Tibial nerve (tissue), 4 donors: ENCODE measurements at regions not wholly inside any gene's neighbourhood (a gene's known extent, or its start where the extent isn't known, plus 50 kb on each side); places are given as distances from the start of the nearest gene placed in this dataset.
"Not testable (repeated sequence)": the region's sequence is repeated elsewhere in the genome, so short reads cannot be mapped to it uniquely, and the experiment has no call there.

Experiments used
- DNase-seq, 2 donors: peaks; one replicate each; pipeline ENCODE4 v3.0.0-alpha.2; 2019; ENCODE audit warnings: low spot score in 2 of 2
- H3K27ac ChIP-seq, 4 donors: fragments of 200-600 bp; sonication (generic) in 3 of 4; one replicate each; pipeline ENCODE4 v1.5.1; 2017 to 2019; ENCODE audit warnings: mild to moderate bottlenecking in 1 of 4
- H3K27me3 ChIP-seq, 2 donors: fragments of 200-600 bp; sonication (generic) in 1 of 2; one replicate each; pipeline versions ENCODE4 v1.5.1 to v1.6.0; 2017 to 2019
- H3K36me3 ChIP-seq, 3 donors: fragments of 200-600 bp; sonication (generic); one replicate each; pipeline ENCODE4 v1.5.1; 2018 to 2019
- H3K4me1 ChIP-seq, 4 donors: fragments of 200-600 bp; sonication (generic) in 3 of 4; one replicate each; pipeline ENCODE4 v1.5.1; 2017 to 2019
- H3K4me3 ChIP-seq, 4 donors: fragments of 200-600 bp; sonication (generic) in 3 of 4; one replicate each; pipeline ENCODE4 v1.5.1; 2017 to 2019; ENCODE audit warnings: mild to moderate bottlenecking in 1 of 4, moderate library complexity in 1 of 4
- H3K9me3 ChIP-seq, 4 donors: fragments of 200-600 bp; sonication (generic) in 3 of 4; one replicate each; pipeline ENCODE4 v1.5.1; 2017 to 2019
- CTCF ChIP-seq, 5 experiments: fragments of 200-600 bp in 3 of 5; fragments of 450-650 bp in 2 of 5; sonication (generic) in 3 of 5; IDR thresholded peaks; one replicate each; pipeline ENCODE4 v1.5.1; 2016 to 2019; ENCODE audit warnings: antibody characterized with exemption in 5 of 5, mild to moderate bottlenecking in 3 of 5, moderate library complexity in 2 of 5
- EP300 ChIP-seq, 2 donors: sonication (generic); formaldehyde crosslinking; IDR thresholded peaks; one replicate each; pipeline ENCODE4 v1.6.1; 2017; ENCODE audit warnings: antibody characterized with exemption in 2 of 2, mild to moderate bottlenecking in 1 of 2
- POLR2A ChIP-seq, 2 donors: fragments of 450-650 bp; IDR thresholded peaks; one replicate each; pipeline ENCODE4 v1.6.1; 2017; ENCODE audit warnings: antibody characterized with exemption in 2 of 2, mild to moderate bottlenecking in 2 of 2, moderate library complexity in 2 of 2
- WGBS, 2 donors: methylation state at CpG; one replicate each; pipeline ENCODE4 v1.1.5; 2018; 5-methylcytosine and 5-hydroxymethylcytosine counted together

DNA sequence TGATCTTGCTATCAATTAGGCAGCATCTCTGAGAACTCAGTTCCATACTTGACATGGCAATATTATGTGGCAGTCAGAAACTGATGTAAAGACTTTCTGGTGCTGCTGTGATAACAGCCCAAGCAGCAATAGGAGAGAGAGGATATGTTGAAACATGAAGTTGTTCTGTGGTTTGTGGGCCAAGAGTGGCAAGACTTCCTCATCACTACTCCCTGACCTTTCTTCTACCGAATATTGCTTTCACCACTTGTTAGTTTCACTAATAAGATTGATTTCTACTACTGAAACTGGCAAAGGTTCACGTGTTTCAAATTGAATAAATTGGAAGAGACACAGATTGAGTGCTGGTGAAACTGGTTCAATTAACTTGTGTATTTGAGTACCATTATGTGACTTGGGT lies 852.6 kb upstream of the RAG2 start:
- H3K27ac ChIP-seq, result no peak overlapping the region
- H3K4me1 ChIP-seq, result peaks cover 0 to 16% (median 0%) of the 10 kb centered on the region in 4 donors
- DNase-seq, result no peak
- no peaks in the 10 kb centered on the region for H3K27me3 ChIP-seq
- no peaks in the 10 kb centered on the region for H3K36me3 ChIP-seq
- no peaks in the 10 kb centered on the region for H3K9me3 ChIP-seq
- TF ChIP-seq EP300 (IDR thresholded peaks at IDR 0.05) (no peak), CTCF (IDR thresholded peaks at IDR 0.05) (no peak), POLR2A (IDR thresholded peaks at IDR 0.05) (no peak)
- H3K4me3 ChIP-seq, result no peak overlapping the region
- WGBS, 2 donors, result 64 to 68% methylated on average over 2 of the region's 2 CpGs

GRCh38 chr11:37449146-37449545 lies 851.1 kb upstream of the RAG2 start:
- H3K27me3 ChIP-seq, result no peaks in the 10 kb centered on the region
- H3K4me3 ChIP-seq, result no peak overlapping the region
- 27 to 36% methylated on average over 3 of the region's 3 CpGs for WGBS, 2 donors
- TF ChIP-seq CTCF (IDR thresholded peaks at IDR 0.05), result peak; percentile 15 to 23 (median 17)
- TF ChIP-seq EP300 (IDR thresholded peaks at IDR 0.05), result peak in 1 of 2 donors; percentile 32
- no peak for TF ChIP-seq POLR2A (IDR thresholded peaks at IDR 0.05)
- peak in 1 of 2 donors; percentile 45 for DNase-seq
- H3K27ac ChIP-seq, result peak overlapping the region in 1 of 4 donors; percentile 26
- no peaks in the 10 kb centered on the region for H3K9me3 ChIP-seq
- no peaks in the 10 kb centered on the region for H3K36me3 ChIP-seq
- peaks cover 0 to 16% (median 0%) of the 10 kb centered on the region in 4 donors for H3K4me1 ChIP-seq

DNA sequence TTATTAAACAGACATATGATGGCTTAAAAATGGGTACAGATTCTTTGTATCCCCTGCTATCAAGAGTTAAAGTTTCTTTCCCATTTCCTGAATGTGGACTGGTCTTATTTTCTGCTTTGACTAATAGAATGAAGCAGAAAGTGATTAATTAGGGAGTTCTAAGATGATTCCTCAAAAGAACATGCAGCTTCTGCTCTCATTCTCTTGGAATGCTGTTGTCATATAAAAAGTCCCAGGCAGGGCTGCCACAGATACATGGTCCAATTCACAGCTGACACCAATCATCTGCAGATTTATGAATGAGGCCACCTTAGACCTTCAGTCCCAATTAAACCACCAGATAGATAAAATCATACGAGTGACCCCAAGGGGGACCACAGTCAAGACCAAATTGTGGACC lies 844.5 kb upstream of the RAG2 start:
- H3K27me3 ChIP-seq, result no peaks in the 10 kb centered on the region
- H3K4me1 ChIP-seq, result no peaks in the 10 kb centered on the region
- TF ChIP-seq CTCF (IDR thresholded peaks at IDR 0.05) (no peak), EP300 (IDR thresholded peaks at IDR 0.05) (no peak), POLR2A (IDR thresholded peaks at IDR 0.05) (no peak)
- H3K9me3 ChIP-seq, result no peaks in the 10 kb centered on the region
- H3K4me3 ChIP-seq, result no peak overlapping the region
- H3K27ac ChIP-seq, result no peak overlapping the region
- DNase-seq, result no peak
- 78 to 90% methylated on average over 1 of the region's 1 CpG for WGBS, 2 donors
- H3K36me3 ChIP-seq, result no peaks in the 10 kb centered on the region

- DNase-seq, H3K36me3 ChIP-seq, H3K4me3 ChIP-seq, H3K27me3 ChIP-seq, H3K4me1 ChIP-seq, H3K27ac ChIP-seq: not testable (repeated sequence)
- H3K9me3 ChIP-seq, result peaks cover 0 to 30% (median 0%) of the 10 kb centered on the region in 4 donors
- 94 to 97% methylated on average over 14 to 25 of the region's 29 CpGs for WGBS, 2 donors
These were observed 833.7 kb upstream of the RAG2 start for GRCh38 chr11:37431633-37432230.

DNA sequence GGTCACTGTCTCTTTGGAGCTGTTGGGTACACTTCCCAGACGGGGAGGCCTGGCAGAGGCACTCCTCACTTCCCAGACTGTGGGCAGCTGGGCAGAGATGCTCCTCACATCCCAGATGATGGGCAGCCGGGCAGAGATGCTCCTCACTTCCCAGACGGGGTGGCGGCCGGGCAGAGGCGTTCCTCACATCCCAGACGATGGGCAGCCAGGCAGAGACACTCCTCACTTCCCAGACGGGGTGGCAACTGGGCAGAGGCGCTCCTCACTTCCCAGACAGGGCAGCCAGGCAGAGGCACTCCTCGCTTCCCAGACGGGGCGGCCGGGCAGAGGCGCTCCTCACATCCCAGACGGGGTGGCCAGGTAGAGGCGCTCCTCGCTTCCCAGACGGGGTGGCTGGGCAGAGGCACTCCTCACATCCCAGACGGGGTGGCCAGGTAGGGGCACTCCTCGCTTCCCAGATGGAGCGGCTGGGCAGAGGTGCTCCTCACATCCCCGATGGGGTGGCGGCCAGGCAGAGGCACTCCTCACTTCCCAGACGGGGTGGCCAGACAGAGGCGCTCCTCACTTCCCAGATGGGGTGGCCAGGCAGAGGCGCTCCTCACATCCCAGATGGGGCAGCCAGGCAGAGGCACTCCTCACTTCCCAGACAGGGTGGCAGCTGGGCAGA lies 833.1 kb upstream of the RAG2 start:
- H3K36me3 ChIP-seq, H3K4me1 ChIP-seq, H3K27ac ChIP-seq, H3K27me3 ChIP-seq, DNase-seq, H3K4me3 ChIP-seq: not testable (repeated sequence)
- whole genome bisulfite sequencing, 2 donors, result 83 to 95% methylated on average over 18 to 26 of the region's 26 CpGs
- peaks cover 0 to 30% (median 0%) of the 10 kb centered on the region in 4 donors for H3K9me3 ChIP-seq

- no peaks in the 10 kb centered on the region for H3K27me3 ChIP-seq
- H3K36me3 ChIP-seq, result no peaks in the 10 kb centered on the region
- no peak overlapping the region for H3K27ac ChIP-seq
- no peak for DNase-seq
- peaks cover 0 to 5% (median 0%) of the 10 kb centered on the region in 4 donors for H3K9me3 ChIP-seq
- TF ChIP-seq POLR2A (IDR thresholded peaks at IDR 0.05), result no peak
- no peak for TF ChIP-seq CTCF (IDR thresholded peaks at IDR 0.05)
- TF ChIP-seq EP300 (IDR thresholded peaks at IDR 0.05), result no peak
- no peaks in the 10 kb centered on the region for H3K4me1 ChIP-seq
- H3K4me3 ChIP-seq, result no peak overlapping the region
These were observed 824.5 kb upstream of the RAG2 start for GRCh38 chr11:37422511-37422910.
